SK-N-MC (cell line): ENCODE measurements at regions not wholly inside any gene's neighbourhood (a gene's known extent, or its start where the extent isn't known, plus 50 kb on each side); places are given as distances from the start of the nearest gene placed in this dataset.

ENCODE experiments used
- EZH2 ChIP-seq: fragments of 200-600 bp; sonication (generic); IDR thresholded peaks from one replicate; pipeline ENCODE4 v1.6.1; 2017; ENCODE audit warnings: antibody characterized with exemption
- FOXP2 ChIP-seq: optimal IDR thresholded peaks from 2 replicates; pipeline ENCODE3; 2011; ENCODE audit warnings: mild to moderate bottlenecking, moderate library complexity; ENCODE audit not compliant: insufficient read depth; ENCODE audit errors: extremely low read length, control extremely low read depth
- POLR2AphosphoS5 ChIP-seq: IDR thresholded peaks from 2 replicates; pipeline ENCODE4 v1.6.1; 2012; ENCODE audit warnings: mild to moderate bottlenecking, low read depth, low read length, borderline replicate concordance

- no peak for TF ChIP-seq EZH2
- TF ChIP-seq POLR2AphosphoS5 = no peak
- TF ChIP-seq FOXP2 = no peak
Measured at GRCh38 chr5:43802119-43802518, 199.1 kb downstream of the NNT start.
